Keratinocyte (primary cell): ENCODE measurements at regions not wholly inside any gene's neighbourhood (a gene's known extent, or its start where the extent isn't known, plus 50 kb on each side); places are given as distances from the start of the nearest gene placed in this dataset.

ENCODE experiments used
- DNase-seq: peaks from one replicate; pipeline ENCODE4 v3.0.0-alpha.2; 2011; ENCODE audit warnings: low read depth, missing footprints, low spot score
- FAIRE-seq: peaks from 2 replicates; lab custom pipeline; 2011; peaks lifted over from hg19 to GRCh38; lab: Jason Lieb, UNC
- H2AFZ ChIP-seq: 2 replicates; pipeline ENCODE4 v1.6.0; 2012; ENCODE audit warnings: low read length, control low read depth, inconsistent platforms; ENCODE audit not compliant: control insufficient read depth
- H3K27ac ChIP-seq: 2 replicates; pipeline ENCODE4 v1.5.1; 2011; ENCODE audit warnings: low read length; ENCODE audit not compliant: control insufficient read depth, insufficient read depth
- H3K27me3 ChIP-seq: 3 replicates; pipeline ENCODE4 v1.6.0; 2011; ENCODE audit warnings: low read length; ENCODE audit not compliant: control insufficient read depth, insufficient read depth; ENCODE audit errors: extremely low read depth
- H3K36me3 ChIP-seq, 2 experiments: 2 replicates in 1 of 2; 3 replicates in 1 of 2; pipeline ENCODE4 v1.5.1; 2011; ENCODE audit warnings: low read length in 2 of 2, mild to moderate bottlenecking in 1 of 2; ENCODE audit not compliant: control insufficient read depth in 2 of 2, insufficient read depth in 2 of 2; ENCODE audit errors: extremely low read depth in 1 of 2
- H3K4me1 ChIP-seq: 3 replicates; pipeline ENCODE4 v1.5.1; 2011; ENCODE audit warnings: low read length; ENCODE audit not compliant: control insufficient read depth, insufficient read depth; ENCODE audit errors: extremely low read depth
- H3K4me2 ChIP-seq: 3 replicates; pipeline ENCODE4 v1.6.0; 2011; ENCODE audit warnings: low read depth, low read length; ENCODE audit not compliant: control insufficient read depth, insufficient read depth; ENCODE audit errors: extremely low read depth
- H3K4me3 ChIP-seq, 3 experiments: fragments of 200-600 bp in 1 of 3; sonication (generic) in 1 of 3; 2 replicates in 2 of 3; 3 replicates in 1 of 3; pipeline ENCODE4 v1.5.1; 2011 to 2016; ENCODE audit warnings: low read length in 3 of 3, mild to moderate bottlenecking in 3 of 3, control low read depth in 2 of 3, inconsistent platforms in 1 of 3, low read depth in 1 of 3, mixed read lengths in 1 of 3, mixed run types in 1 of 3, moderate library complexity in 1 of 3; ENCODE audit not compliant: control insufficient read depth in 2 of 3, insufficient read depth in 2 of 3; ENCODE audit errors: extremely low read depth in 1 of 3
- H3K79me2 ChIP-seq: 2 replicates; pipeline ENCODE4 v1.6.0; 2012; ENCODE audit warnings: low read length; ENCODE audit not compliant: control insufficient read depth, insufficient read depth
- H3K9ac ChIP-seq: 3 replicates; pipeline ENCODE4 v1.6.0; 2011; ENCODE audit warnings: low read length; ENCODE audit not compliant: control insufficient read depth, insufficient read depth; ENCODE audit errors: extremely low read depth
- H3K9me1 ChIP-seq: 3 replicates; pipeline ENCODE4 v1.6.0; 2011; ENCODE audit warnings: low read length; ENCODE audit not compliant: control insufficient read depth, insufficient read depth; ENCODE audit errors: extremely low read depth
- H3K9me3 ChIP-seq: 2 replicates; pipeline ENCODE4 v1.5.1; 2012; ENCODE audit warnings: low read depth, low read length; ENCODE audit not compliant: control insufficient read depth
- H4K20me1 ChIP-seq: 3 replicates; pipeline ENCODE4 v1.6.0; 2011; ENCODE audit warnings: low read length; ENCODE audit not compliant: control insufficient read depth, insufficient read depth; ENCODE audit errors: extremely low read depth
- CTCF ChIP-seq, 3 experiments: IDR thresholded peaks in 1 of 3; conservative IDR thresholded peaks in 1 of 3; optimal IDR thresholded peaks in 1 of 3; 2 replicates in 2 of 3; 3 replicates in 1 of 3; pipeline versions ENCODE3 to v1.5.1; 2011; ENCODE audit warnings: low read length in 3 of 3, mild to moderate bottlenecking in 3 of 3, moderate library complexity in 2 of 3, control low read depth in 1 of 3, inconsistent platforms in 1 of 3; ENCODE audit not compliant: insufficient read depth in 2 of 3; ENCODE audit errors: extremely low read depth in 1 of 3
- EZH2 ChIP-seq: IDR thresholded peaks from one replicate; pipeline ENCODE4 v1.6.1; 2012; ENCODE audit warnings: inconsistent platforms, mild to moderate bottlenecking, low read length, moderate library complexity
- dilution Hi-C: fragments of 300-500 bp; cut with MboI; formaldehyde crosslinking; loops from one replicate; pipeline ENCODE4 v1.7.0; 2020; ENCODE audit warnings: low sequenced_read_pairs; ENCODE audit not compliant: extremely low pct_ligation_motif_present

DNA sequence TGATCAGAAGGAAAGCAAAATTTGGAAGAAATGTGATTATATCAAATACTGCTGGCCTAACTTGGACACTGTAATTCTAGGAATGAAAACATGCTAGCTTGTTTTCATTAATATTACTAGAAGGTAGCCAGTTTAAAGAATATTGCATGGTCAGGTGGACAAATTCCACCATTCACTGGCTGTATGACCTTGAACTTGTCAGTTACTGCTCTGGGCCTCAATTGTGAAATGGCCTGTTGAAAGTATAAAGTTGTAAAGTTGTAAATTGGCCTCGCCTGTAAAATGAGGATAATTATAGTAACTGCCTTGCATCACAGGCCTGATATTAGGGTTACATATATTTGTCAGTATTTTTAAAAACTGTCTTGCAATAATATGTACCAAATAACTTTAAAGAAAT is 398.4 kb upstream of the CHST9 start:
- DNase-seq (no peak), FAIRE-seq (no peak)
- Histone ChIP-seq H3K9me1 (no peaks in the 10 kb centered on the region), H3K27me3 (no peaks in the 10 kb centered on the region), H3K4me1 (no peaks in the 10 kb centered on the region), H3K36me3 (no peaks in the 10 kb centered on the region), H3K4me2 (no peak overlapping the region), H3K4me3 (no peak overlapping the region), H3K27ac (no peak overlapping the region), H2AFZ (no peak overlapping the region), H3K9ac (no peak overlapping the region), H3K9me3 (no peaks in the 10 kb centered on the region), H4K20me1 (no peaks in the 10 kb centered on the region), H3K79me2 (no peaks in the 10 kb centered on the region)
- dilution Hi-C loops, result no loop called here
- TF ChIP-seq CTCF (optimal IDR thresholded peaks at IDR 0.05 in 1 of 3, IDR thresholded peaks at IDR 0.05 in 1 of 3, conservative IDR thresholded peaks at IDR 0.05 in 1 of 3; ENCODE audit: extremely low read depth in 1 of 3, insufficient read depth in 2 of 3, low read length in 3 of 3) (no peak), EZH2 (no peak)

GRCh38 chr18:27582760-27583412 is 397.8 kb upstream of the CHST9 start:
- Histone ChIP-seq H2AFZ (no peak overlapping the region), H3K27me3 (no peaks in the 10 kb centered on the region), H4K20me1 (no peaks in the 10 kb centered on the region), H3K9ac (no peak overlapping the region), H3K27ac (no peak overlapping the region), H3K4me2 (no peak overlapping the region), H3K4me1 (no peaks in the 10 kb centered on the region), H3K9me1 (no peaks in the 10 kb centered on the region), H3K36me3 (no peaks in the 10 kb centered on the region), H3K9me3 (no peaks in the 10 kb centered on the region), H3K79me2 (no peaks in the 10 kb centered on the region), H3K4me3 (no peak overlapping the region)
- FAIRE-seq (no peak), DNase-seq (no peak)
- dilution Hi-C loops, result no loop called here
- TF ChIP-seq EZH2, result no peak
- no peak for TF ChIP-seq CTCF (optimal IDR thresholded peaks at IDR 0.05 in 1 of 3, IDR thresholded peaks at IDR 0.05 in 1 of 3, conservative IDR thresholded peaks at IDR 0.05 in 1 of 3; ENCODE audit: extremely low read depth in 1 of 3, insufficient read depth in 2 of 3, low read length in 3 of 3)
